Activated CD8-positive, alpha-beta memory T cell treated with anti-CD3 and anti-CD28 coated beads for 24 hours (primary cell): ENCODE measurements at regions not wholly inside any gene's neighbourhood (a gene's known extent, or its start where the extent isn't known, plus 50 kb on each side); places are given as distances from the start of the nearest gene placed in this dataset.

ENCODE experiments used
- DNase-seq: peaks from one replicate; pipeline ENCODE4 v3.0.0-alpha.2; 2020

DNA sequence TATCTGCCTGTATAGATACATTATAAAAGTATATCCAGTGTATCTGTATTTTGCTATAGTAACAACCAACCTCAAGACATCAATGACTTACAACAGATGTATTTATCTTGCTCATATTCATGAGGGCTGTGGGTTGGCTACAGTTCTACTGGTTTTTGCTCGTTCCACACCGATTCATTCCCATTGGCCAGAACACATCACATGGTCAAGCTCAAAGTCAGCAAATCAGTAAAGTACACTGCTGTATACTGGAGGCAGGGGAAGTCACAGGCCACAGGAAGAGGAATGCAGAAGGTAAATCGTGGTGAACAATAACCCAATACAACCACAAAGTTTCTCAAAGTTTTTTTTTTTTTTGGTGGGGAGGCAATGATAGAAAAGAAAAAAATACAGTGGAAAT, 180.0 kb upstream of the CDKN3 start:
- DNase-seq: no peak

DNA sequence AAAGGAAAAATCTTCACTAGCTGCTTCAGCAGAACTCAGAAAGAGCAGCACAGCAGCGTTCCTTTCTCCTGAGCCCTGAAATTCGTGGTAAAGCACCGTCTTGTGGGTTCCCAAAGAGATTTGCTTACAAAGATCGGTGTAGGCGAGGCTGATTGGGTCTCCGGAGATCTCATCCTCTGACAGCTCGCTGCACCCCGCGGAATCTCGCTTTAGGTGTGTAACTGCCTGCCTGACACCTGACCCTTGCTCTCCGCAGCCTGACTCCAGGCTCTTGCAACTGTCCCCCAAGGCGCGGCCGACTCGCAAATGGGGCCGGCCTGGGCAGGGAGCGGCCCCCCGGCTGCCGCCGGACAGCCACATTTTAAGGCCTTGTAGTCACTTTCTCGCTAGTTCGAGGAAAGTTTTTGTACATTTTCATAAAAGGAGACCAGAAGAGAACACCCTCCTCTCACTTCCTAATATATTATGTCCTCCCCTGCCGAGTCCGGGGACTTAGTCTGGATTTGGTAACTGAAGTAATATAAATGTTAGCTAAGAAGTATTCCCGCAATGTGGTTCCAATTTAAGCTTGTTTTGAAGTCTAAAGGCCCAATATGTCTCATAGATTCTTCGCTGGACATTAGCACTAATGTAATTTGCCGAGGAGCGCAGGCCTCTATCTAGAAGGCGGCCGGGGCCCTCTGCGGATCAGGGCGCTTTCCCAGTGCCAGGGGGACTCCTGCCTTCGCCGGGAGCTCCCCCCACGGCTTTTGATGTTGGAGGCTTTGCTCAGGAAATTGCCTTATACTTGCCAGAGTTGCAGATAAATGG, 177.3 kb upstream of the CDKN3 start:
- DNase-seq: no peak

DNA sequence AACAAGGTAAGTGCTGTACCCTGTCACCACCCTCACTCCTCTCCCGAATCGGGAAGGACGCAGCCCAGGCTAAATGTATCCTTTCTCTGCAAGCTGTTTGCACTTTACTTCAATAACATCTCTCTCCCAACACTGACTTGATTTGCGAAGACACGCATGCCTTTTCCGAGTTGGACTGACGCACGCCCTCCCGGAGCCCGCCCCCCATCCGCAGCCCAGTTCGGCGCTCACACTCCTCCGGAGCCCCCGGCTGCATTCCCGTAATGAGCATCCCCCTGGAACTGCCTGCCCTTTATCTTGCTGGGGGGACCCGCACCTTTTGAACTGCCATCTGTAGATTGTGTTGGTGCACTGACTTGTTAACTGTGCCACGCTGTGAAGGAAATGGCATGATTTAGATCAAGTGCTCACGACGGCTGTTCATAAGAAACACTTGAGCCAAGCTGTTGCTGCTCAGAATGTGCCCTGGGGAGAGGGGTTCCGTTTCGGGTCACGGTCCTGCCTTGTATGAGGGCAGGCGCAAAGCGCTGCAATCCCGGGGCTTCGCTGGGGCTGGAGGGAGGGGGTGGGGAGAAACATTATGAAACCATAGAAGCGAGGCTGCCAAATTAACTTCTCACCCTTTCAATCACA, 176.6 kb upstream of the CDKN3 start:
- DNase-seq: no peak

DNA sequence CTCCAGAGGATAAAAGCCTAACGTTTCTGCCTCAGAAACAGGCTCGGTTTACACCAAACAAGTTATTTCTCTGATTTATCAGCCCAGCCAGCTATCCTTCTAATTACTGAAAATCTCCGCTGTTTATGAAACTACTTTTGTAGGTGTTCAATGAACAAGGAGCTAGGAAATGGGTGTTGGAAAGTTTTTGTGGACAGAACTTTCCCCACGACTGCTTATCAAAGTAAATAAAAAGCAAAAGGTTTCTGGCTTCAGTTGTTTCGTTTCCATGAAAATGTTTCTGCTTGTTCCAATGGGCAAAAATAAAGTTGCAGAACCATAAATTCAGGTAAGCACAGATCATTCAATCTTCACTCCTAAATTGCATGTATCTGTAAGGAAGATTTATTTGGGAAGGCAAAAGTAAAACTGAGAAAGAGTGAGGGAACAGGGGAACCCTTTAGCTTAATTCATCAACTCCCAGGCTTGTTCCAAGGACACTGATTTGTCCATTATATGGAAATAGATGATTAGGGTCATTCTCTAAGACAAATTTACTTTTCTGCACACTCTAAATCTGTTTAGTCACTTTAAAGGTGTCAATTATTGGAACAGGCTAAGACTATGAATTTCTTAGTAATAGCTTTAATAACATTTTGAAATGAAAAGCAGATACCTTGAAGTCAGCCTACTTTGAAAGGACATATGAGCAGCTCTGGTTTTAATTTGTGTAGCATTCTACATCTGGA, 175.9 kb upstream of the CDKN3 start:
- DNase-seq: no peak

DNA sequence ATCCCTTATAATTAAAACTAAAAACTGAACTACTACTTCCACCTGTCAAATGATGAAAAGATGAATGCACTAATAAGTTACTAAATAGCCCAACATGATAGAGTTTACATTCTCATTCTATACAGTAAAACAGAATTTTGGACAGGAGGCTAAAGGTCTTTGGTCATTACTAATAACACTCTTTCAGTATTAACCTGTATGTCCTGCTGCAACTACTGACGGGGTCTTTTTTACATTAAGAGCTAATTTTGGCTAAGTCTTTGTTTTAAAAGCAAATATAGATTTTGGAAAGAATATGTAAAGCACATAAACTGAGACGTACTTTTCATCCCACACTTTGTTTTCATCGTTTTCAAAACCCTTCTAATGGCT, 175.4 kb upstream of the CDKN3 start:
- DNase-seq: no peak

DNA sequence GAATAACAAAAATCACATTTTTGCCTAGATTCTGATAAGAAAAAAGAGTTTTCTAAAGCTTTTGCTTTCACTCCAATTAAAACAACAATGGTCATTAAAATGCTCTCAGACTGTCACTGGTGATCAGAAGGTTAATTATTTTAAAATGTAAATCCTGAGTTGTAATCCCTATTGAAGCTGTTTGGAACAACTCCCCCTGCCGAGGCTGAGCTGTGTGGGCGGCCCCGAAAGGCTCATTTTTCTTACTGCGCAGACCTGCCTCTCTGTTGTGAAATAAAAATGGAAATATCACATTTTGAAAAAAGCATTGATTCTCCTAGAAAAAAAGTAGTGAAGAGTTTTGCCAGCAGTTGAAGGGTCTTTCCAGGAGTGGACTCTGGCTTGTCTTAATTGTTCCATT, 174.8 kb upstream of the CDKN3 start:
- no peak for DNase-seq

DNA sequence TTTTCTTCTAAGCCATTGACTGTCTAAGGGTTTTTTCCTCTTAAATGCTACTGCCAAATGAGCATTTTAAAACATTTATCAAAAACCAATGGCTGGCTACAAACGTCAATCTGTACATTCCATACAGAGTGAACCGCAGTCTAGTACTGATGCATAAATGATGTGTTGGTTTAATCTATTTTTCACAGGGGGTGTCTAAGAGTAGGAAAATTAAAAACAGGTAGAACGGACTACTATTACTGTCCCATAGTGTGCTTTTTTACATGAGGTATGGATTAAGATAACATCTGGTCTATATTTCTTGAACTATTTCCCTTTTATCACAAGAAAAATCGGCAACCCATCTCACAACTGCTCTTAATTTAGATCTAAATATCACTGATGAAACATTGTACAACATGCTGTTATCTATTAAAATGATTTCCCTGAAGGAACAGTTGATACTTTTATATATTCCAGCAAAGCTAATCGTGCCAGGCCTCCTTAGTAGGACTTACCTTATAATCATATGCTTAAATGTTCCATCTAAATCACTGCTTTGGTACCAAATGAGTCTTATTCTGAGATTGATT, 172.9 kb upstream of the CDKN3 start:
- no peak for DNase-seq

DNA sequence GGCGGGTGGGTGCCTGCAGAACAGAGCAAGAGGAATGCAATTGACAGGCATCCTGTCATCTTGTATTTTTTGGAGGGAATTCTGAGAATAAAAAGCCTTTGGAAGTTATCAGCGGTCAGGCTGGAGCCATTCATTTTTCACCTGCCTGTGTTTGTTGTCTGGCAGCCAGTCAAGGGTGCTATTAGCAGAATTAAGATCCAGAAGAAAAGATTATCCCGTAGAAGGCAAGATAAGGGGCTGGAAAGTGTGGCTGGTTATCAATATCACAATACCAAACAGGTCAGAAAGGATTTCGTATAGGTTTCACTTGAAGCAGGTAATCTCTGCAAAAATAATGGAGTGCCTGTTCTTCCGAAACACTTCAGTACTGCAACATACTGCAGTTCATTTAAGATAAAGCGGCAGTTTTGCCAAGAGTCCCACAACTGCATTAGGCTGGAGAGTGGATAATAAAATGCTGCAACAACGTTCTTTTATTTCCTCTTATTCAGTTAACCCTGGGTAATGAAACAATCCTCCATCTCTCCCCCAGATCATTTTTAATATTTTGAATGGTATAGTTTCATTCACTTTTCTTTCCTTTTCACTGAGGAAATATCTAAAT, 171.2 kb upstream of the CDKN3 start:
- no peak for DNase-seq

DNA sequence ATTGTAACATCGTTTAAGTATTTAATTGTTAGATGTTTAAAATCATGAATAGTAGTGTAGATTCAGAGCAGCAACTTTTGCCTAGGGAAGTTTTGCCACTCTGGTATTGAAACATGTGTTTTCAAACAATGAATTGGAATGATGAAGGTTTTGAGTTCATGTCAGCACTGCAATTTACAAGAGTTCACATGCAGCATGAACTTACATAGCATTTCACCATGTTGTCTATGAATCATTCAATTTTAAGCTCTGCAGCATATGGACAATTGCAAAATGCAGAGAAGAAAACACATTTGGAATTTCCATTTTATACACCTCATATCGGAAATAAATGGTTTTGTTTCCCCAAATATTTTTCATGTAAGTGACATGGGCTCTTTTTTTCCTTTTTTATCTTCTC, 170.7 kb upstream of the CDKN3 start:
- DNase-seq: no peak

DNA sequence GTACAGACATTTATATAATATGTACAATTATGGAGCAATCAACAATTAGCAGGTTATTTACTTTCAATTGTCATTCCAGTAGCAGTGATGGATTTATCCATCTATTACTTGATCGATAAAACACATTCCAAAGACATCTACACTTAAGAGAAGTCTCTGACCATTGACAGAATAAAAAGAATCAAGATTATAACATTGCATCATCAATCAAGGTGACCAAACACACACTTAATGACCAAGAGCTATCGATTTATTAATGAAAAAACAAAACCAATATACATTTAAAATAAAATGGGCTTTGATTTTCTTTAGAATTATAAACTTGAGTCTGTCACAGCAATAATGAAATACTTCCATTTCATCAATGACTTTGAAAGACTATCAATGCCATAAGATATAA, 170.2 kb upstream of the CDKN3 start:
- DNase-seq: no peak

DNA sequence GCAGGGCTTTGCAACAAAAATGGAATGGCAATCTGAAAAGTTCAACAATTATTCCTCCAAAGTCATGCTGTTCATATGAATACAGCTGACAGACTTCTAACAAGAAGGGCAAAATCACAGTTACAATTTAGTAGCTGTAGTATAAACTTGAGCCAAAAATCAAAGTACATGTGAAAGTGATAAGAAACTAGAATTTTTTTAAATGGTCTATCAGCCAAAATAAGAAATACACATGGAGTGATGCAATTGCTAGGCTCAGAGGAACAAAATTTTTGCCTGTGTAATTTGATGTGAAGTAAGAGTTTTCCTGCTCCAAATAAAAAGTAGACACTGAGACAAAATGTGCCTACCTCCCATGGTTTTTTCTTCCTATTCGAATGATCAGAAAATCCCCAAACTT, 167.7 kb upstream of the CDKN3 start:
- no peak for DNase-seq

DNA sequence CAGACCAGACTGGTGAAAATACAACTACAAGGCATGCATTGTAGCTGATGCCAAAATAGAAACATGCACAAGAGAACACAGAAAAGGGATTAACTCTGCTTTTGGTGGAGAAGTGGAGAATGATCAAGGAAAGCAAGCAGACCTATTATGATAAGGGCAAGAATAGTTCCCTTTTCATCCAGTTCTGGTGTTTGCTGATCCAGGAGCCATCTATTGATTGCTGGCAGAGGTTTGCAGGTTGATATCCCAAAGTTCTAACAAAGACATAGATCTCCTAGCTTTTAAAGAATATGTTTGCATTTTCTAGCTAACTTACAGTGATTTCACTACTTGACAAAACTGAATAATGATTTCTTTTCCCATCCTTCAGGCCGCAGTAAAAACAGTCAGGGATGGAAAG, 166.2 kb upstream of the CDKN3 start:
- no peak for DNase-seq

DNA sequence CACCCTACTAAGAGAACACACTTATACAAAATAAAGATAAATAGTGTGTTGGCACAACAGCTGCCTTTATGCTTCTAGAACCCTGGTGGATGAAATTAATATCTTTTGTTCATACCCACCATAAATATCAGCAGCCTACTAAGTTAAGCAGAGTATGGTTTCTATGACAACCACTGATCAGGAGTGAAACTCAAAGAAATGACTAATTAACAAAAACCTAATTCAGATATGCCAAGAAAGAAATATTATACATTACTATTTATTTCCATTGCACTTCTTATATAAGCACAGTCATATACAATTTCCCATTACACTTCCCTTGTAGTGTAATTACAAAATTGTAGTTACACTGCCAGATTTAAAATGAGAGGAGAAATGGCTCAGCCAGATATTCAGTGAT, 164.1 kb upstream of the CDKN3 start:
- no peak for DNase-seq

DNA sequence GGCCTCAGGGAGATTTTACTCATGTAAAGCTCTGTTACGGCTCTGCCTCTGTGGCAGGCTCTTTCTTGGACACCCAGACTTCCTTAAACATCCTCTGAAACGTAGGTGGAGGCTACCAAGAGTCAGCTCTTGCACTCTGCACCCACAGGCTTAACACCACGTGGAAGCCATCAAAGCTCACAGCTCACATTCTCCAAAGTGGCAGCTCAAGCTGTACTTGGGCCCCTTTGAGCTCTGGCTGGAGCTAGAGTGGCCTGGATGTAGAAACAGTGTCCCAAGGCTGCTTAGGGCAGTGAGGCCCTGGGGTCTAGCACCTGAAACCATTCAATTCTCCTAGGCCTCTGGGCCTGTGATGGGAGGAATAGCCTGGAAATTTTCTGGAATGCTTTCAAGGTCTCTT, 155.3 kb upstream of the CDKN3 start:
- DNase-seq: no peak

DNA sequence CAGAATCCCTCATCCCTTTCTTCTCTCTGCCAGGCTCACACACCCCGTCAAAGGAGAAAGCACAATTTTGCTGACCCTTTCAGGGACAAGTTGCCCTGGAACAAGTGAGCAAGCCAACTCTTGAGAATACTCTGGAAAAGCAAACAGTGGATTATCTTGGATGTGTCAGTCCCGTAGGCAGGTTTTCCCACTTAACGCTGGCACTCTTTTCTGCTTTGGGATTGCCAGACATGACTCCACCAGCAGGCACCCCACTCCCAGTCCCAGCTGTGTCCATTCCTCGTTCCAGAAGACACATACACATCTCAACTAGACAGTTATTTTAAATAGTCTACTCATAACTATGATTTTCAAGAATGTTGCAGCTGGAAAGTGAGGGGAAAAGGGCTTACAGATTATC, 145.5 kb upstream of the CDKN3 start:
- no peak for DNase-seq

DNA sequence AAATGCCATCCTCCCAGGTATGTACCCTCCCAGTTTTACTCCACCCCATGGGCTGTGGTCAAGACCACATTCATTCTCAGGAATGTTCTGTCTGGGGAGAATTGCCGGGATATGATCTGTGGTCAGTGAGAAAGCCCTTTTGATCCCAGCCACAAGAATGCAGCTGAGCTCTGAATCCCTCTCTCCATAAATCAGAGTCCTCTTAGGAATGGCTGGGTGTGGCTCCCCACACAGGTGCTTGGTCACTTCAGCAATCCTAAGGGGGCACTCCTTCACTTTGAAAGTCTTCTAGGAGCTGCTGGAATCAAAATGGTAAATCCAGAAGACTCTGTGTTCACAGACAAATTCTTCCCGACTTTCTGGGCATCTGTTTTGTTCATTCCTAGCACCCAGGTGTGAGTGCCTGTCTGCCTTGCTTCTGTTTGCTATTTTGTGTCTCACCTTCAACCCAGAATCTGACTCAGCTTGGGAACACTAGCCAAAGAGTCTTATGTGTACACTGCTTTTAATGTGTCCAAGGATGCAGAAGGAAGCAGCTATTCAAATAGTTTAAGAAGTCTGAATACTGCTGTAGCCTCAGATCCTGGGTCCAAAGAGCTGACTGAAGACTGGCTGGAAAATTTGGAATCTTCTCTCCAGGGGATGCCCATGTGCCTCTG, 144.6 kb upstream of the CDKN3 start:
- no peak for DNase-seq

DNA sequence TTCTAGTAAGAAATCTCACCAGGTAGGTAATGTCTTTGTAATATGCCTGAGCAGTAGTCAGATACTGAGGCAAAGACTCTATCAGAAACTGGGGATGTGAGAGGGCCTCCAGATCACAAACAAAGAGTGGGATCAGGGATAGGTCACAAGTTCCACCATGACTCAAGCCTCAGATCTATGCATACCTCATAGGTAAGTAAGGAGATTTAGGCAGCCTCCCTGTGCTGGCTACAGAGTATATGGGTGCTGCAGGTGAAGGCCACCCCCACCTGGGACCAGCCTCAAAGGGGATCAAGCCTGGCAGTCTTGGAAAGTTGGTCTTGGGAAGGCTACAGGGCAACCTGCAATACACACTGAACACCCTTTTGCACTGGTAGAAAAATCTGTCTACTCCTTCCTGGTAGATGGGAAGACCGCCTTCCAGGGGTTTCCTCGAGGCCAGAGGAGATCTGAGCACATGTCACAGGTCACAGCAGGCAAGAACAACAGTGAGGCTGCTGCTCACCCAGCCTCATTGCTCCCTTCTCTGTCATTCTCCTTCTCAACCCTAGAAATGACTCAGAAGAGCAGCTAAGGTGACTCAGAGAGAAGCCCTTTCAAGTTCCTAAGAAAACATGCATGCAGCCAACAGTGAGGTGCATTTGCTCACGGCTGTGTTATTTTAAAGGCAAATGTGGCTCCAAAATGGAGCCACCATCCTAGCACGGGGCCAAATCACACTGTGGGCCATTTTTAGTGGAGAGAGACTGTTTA, 143.4 kb upstream of the CDKN3 start:
- no peak for DNase-seq

DNA sequence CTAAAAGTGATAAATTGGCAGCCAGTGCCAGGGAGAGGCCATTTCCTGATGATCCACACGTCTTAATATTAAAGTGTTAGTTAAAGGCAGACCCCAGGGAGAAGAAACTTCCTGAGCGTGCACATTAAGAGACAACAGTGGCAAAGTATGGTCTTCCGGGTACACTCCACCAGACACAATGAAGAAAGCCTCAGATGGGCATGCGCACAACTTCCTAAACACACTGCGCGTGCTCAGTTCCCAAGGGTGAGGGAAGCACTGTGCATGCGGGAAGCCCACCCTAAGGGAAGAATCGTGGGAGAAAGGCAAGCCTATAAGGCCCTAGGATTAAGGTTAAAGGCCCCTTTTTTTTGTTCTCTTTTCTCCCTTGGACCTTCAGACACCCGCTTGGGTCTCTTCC, 140.7 kb upstream of the CDKN3 start:
- no peak for DNase-seq

DNA sequence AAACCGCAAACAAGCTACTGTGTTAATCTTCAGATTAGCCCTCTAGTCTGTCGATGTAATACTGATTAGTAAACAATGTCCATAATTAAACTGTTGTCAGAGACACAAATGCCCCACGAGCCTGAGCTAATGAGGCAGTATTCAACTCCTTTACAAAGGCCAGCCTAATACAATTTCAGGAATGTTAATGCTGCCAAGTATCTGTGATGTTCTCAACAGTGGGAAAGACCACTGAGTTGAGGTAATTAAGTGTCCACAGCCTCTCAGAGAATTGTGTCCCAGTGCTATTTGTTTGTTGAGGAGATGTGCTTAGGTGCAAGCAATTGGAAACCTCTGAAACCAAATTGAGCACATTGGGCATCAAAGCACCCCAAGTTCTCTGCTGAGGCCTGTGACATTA, 139.4 kb upstream of the CDKN3 start:
- no peak for DNase-seq

DNA sequence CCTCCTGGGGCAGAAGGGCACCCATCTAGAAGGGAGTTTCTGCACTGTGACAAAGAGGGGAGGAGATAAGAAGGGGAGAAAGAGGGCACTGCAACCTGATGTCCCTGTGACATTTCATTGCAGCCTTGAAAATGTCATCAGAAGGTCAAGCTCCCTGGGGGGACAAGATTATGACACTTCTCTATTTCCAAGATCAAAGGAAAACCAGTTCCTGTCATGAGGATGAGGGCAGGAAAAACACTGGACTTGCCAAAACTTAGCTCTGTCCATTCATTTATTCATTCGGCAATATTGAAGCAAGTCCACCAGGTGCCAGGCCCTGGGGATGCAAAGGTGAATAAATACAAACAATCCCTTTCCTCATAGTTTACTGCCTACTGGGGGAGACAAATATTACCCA, 138.4 kb upstream of the CDKN3 start:
- DNase-seq: no peak

DNA sequence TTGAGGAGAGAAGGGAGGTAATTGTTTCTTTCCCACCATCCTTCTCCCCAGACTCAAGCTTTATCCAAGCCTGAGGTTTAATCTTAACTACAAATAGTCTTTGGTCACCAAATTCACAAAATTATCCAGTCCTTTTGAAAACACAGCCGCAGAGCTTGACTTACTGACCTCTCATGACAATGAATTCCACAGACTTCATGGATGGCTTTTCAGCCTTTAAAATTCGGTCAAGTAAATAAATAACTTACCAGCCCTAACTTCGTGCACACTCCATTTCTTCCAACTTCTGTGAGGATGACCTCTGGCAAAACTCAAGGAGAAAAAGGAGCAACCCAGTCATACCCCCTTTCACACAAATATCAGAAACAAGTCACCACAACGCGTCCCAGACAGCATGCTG, 137.0 kb upstream of the CDKN3 start:
- DNase-seq: no peak

DNA sequence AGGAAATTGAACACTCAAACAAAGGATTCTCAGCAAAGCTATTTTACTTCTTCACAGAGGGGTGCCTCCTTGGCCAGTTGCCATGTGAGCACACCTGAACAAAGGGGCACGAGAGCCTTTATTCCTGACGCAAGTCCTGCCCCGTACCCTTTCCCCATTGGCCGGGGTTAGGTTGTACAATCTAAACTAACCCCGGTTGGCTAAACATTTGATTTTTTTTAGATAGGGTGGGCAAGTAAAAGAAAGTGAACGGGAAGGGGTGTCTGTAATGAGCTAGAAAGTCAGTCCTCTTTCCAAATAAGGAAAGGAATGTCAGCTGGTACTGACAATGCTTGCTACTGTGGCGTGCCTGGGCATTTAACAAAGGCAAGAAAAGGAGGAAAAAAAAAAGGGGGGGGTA, 135.5 kb upstream of the CDKN3 start:
- no peak for DNase-seq
